ENCODE measurements at regions not wholly inside any gene's neighbourhood (a gene's known extent, or its start where the extent isn't known, plus 50 kb on each side); places are given as distances from the start of the nearest gene placed in this dataset.

- no peak for DNase-seq
Observed at GRCh38 chr20:22916021-22916842, 118.9 kb upstream of the SSTR4 start.

GRCh38 chr20:22918286-22918983 lies 116.7 kb upstream of the SSTR4 start:
- DNase-seq, result no peak

- no peak for DNase-seq
Observed at GRCh38 chr20:22920898-22921297, 114.2 kb upstream of the SSTR4 start.

- no peak for DNase-seq
Observed at GRCh38 chr20:22921595-22922421, 113.3 kb upstream of the SSTR4 start.

GRCh38 chr20:22922987-22923386 lies 112.1 kb upstream of the SSTR4 start:
- no peak for DNase-seq

- no peak for DNase-seq
Observed at GRCh38 chr20:22924046-22924737, 110.9 kb upstream of the SSTR4 start.

GRCh38 chr20:22924949-22925612 lies 110.0 kb upstream of the SSTR4 start:
- no peak for DNase-seq

GRCh38 chr20:22925613-22925983 lies 109.5 kb upstream of the SSTR4 start:
- DNase-seq, result no peak

GRCh38 chr20:22927537-22927936 lies 107.6 kb upstream of the SSTR4 start:
- no peak for DNase-seq

GRCh38 chr20:22928679-22929078 lies 106.4 kb upstream of the SSTR4 start:
- no peak for DNase-seq

- DNase-seq, result no peak
Observed at GRCh38 chr20:22929661-22930060, 105.5 kb upstream of the SSTR4 start.

GRCh38 chr20:22931653-22932608 lies 103.2 kb upstream of the SSTR4 start:
- no peak for DNase-seq

GRCh38 chr20:22939181-22939580 lies 95.9 kb upstream of the SSTR4 start:
- no peak for DNase-seq

- no peak for DNase-seq
Observed at GRCh38 chr20:22940350-22940749, 94.8 kb upstream of the SSTR4 start.

GRCh38 chr20:22941550-22941949 lies 93.6 kb upstream of the SSTR4 start:
- no peak for DNase-seq

- DNase-seq, result no peak
Observed at GRCh38 chr20:22942742-22943141, 92.4 kb upstream of the SSTR4 start.

GRCh38 chr20:22944062-22944461 lies 91.0 kb upstream of the SSTR4 start:
- DNase-seq, result no peak

- no peak for DNase-seq
Observed at GRCh38 chr20:22944936-22945335, 90.2 kb upstream of the SSTR4 start.

- no peak for DNase-seq
Observed at GRCh38 chr20:22946596-22946995, 88.5 kb upstream of the SSTR4 start.

All from right lung (tissue), 2 donors.